GM19395 (cell line): ENCODE measurements at regions not wholly inside any gene's neighbourhood (a gene's known extent, or its start where the extent isn't known, plus 50 kb on each side); places are given as distances from the start of the nearest gene placed in this dataset.

Experiments used
- ATAC-seq: cut with Tn5 transposase; IDR thresholded peaks from one replicate; pipeline ENCODE4 v1.9.1; 2021; ENCODE audit warnings: mild to moderate bottlenecking, moderate library complexity; ENCODE audit not compliant: unreplicated experiment

DNA sequence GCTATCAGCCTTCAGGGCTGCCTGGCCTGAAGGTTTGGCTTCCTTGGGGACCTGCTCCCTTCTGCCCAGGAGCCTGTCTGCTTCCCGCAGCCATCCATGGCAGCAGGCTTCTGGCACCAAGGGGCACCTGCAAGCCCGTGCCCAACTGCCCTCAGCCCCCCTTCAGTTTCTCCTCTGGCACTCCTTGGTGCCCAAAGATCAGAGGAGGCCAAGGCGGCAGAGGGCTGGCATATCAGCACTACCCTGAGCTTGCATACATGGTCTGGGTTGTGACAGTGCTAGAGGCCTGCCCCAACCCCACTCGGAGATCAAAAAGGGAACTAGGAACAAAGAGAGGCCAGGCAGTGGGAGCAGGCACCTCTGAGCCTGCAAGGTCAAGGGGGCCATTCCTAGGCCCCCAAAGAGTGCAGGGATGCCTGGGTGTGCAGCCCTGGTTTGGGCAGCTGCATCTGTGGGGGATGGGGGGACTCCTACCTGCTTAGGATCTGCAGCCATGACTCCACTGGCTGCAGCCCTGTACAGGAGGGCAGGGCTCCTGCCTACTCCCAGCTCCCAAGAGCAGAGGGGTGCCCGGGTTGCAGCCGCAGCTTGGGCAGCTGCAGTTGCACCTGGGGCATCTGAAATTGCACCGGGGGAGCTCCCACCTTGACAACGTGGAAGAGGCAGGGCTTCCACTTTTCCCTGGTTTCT, 76.2 kb upstream of the TP63 start:
- ATAC-seq: no peak

- no peak for ATAC-seq
Observed at GRCh38 chr3:189555558-189555881, 75.7 kb upstream of the TP63 start.

DNA sequence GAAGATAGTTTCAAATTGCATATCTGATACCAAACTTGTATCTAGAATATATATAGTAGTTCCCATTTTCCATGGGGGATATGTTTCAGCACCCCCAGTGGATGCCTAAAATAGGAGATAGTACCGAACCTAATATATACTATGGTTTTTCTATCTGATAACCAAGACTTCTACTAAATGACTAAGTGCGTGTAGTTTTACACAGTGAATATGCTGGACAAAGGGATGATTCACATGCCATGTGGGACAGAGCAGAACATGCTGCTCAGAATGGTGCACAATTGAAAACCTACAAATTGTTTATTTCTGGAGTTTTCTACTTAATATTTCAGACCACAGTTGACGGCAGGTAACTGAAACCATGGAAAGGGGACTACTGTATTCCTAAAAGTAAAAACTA, 73.4 kb upstream of the TP63 start:
- no peak for ATAC-seq

GRCh38 chr3:189561256-189561655, 69.9 kb upstream of the TP63 start:
- ATAC-seq: no peak

DNA sequence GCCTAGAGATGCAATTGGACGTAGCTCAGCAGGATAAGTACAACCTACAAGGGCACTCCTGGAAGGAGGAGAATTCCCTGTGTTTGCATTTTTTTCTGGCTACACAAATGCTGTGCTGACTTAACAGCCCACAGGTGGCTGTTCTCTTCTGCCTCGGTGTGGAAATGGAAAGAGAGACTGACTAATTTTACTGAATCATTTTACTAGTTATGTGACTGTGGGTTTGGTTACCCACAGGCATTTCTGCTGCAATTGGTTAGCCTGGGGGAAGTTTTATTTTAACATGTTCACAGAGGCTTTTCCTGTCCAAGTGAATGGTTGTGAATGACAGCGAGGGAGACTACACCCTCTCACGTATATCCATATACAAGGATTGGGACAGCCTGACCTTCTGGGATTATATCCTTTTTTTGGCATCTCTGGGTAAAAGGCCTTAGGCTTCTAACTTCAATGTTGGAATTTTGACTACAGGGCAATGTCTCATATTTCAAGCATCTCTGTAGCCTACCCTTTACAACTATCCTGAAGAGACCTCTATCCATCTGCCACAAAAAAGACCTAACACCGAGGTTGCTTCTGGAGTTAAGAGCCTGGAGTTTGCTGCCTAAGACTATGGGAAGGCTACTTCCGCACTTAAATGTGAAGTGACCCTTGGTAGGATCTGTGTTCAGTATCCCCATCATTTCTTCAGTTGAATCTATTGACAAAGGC, 67.2 kb upstream of the TP63 start:
- peak; percentile 82 for ATAC-seq

- ATAC-seq: no peak
Observed at GRCh38 chr3:189566550-189567130, 64.5 kb upstream of the TP63 start.

- peak; percentile 17 for ATAC-seq
Observed at GRCh38 chr3:189567322-189567721, 63.9 kb upstream of the TP63 start.

- ATAC-seq: peak; percentile 34
Observed at GRCh38 chr3:189567766-189568420, 63.3 kb upstream of the TP63 start.

DNA sequence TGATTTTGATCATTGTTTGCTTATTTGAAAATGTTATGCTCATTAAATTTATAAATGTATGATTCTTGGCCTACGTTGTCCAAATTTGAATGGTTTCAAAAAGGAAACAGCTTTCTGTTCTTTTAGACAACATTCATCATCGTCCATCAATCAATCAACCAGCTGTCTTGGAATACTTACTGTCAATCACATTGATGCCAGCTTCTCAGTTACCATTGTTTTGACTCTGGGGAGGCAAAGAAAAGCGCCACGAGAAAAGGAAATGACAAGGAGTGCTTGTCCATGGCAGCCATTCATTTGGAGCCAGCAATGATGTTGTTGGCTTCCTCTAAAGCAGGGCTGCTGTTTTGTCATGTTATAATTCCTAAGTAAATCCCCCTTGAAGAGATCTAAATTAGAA, 62.2 kb upstream of the TP63 start:
- ATAC-seq: no peak

- ATAC-seq: no peak
Observed at GRCh38 chr3:189569473-189569872, 61.7 kb upstream of the TP63 start.

- peak; percentile 58 for ATAC-seq
Observed at GRCh38 chr3:189570916-189571315, 60.3 kb upstream of the TP63 start.

- ATAC-seq: peak; percentile 22
Observed at GRCh38 chr3:189572249-189572648, 58.9 kb upstream of the TP63 start.

DNA sequence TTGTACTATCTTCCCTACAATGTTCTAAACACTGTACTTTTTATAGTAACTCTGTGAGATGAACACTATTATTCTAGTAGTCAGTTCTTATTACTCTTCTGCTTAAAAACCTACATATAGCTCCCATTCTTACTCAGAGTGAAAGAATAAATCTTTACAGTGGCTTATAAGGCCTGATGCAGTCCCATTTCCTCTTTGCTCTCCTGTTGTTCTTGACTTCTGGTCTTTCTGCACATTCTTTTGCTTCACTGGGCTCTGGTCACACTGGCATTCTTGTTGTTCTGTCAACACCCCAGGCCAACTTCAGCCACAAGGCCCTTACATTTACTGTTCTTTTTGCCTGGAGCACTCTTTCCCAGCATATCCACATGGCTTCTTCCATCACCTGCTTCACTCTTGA, 58.2 kb upstream of the TP63 start:
- peak; percentile 61 for ATAC-seq

DNA sequence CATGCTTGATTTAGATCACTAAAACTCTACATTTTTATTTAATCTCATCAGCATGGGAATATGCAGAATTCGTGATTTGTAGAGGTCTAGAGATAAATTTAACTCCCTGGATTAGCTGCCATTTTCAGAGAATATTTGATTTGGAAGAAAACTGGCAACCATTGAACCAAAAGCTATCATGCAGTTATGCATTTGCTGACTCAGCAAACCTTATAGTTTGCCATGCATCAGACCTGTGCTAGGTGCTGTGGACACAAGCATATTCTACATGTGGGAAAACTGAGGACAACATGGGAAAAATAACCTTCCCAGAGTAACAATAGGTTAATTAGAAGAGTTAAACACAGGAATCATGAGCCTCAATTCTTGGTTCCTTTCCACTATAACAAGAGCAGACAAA, 54.7 kb upstream of the TP63 start:
- no peak for ATAC-seq

DNA sequence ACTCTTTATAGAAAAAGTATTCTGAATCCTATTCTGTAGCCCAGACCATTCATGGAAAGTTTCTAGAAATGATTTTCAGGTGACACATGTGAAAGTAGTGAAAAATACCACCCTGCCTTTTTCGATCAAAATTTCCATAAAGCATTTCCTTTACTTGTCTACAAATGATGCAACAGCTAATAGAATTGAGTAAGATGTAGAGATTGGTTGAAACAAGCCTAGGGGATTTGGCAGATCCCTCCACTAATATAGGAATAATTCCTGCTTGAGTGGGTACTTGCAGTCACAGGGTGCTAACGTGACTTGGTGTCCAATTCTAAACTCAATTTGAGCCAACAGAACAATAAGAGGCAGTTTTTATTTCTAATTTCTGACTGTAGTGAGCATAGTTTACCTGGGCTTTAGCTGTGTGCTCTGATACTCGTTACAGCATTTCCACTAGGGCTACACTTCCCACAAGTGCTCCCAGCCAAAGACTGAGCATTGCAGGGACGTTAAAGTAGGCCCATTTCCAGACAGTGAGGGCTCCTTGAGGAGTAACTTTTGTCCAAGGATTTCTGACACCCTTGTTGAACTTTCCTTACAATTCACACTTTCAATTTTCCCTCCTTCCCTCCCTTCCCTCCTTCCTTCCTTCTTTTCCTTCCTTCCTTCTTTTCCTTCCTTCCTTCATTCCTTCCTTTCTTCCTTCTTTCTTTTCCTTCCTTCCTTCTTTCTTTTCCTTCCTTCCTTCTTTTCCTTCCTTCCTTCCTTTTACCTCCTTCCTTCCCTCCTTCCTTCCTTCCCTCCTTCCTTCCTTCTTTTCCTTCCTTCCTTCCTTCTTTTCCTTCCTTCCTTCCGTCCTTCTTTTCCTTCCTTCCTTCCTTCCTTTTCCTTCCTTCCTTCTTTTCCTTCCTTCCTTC, 53.9 kb upstream of the TP63 start:
- no peak for ATAC-seq

- ATAC-seq: no peak
Observed at GRCh38 chr3:189580190-189580589, 51.0 kb upstream of the TP63 start.
